Gastroesophageal sphincter (tissue), 4 donors: ENCODE measurements at regions not wholly inside any gene's neighbourhood (a gene's known extent, or its start where the extent isn't known, plus 50 kb on each side); places are given as distances from the start of the nearest gene placed in this dataset.

Experiments used
- ATAC-seq: fragments of 150-250 bp; one replicate; pipeline ENCODE4 v1.9.1; 2016; ENCODE audit warnings: mild to moderate bottlenecking, moderate library complexity
- H3K27ac ChIP-seq, 4 donors: fragments of 200-600 bp; sonication (generic) in 3 of 4; 1 replicate in 3 of 4; 2 replicates in 1 of 4; pipeline ENCODE4 v1.5.1; 2016 to 2019
- H3K27me3 ChIP-seq: fragments of 200-600 bp; sonication (generic); one replicate; pipeline ENCODE4 v1.5.1; 2019
- H3K36me3 ChIP-seq, 2 donors: fragments of 200-600 bp; sonication (generic); one replicate each; pipeline ENCODE4 v1.5.1; 2019; ENCODE audit warnings: control low read depth in 1 of 2
- H3K4me1 ChIP-seq, 3 donors: fragments of 200-600 bp; sonication (generic); 1 replicate in 2 of 3; 2 replicates in 1 of 3; pipeline ENCODE4 v1.5.1; 2016 to 2019; ENCODE audit warnings: control low read depth in 2 of 3
- H3K4me3 ChIP-seq, 2 donors: fragments of 200-600 bp; sonication (generic); one replicate each; pipeline ENCODE4 v1.5.1; 2019; ENCODE audit warnings: mild to moderate bottlenecking in 1 of 2, moderate library complexity in 1 of 2
- H3K9me3 ChIP-seq, 3 donors: fragments of 200-600 bp; sonication (generic); one replicate each; pipeline ENCODE4 v1.5.1; 2017 to 2019; ENCODE audit warnings: control low read depth in 2 of 3
- EP300 ChIP-seq: sonication (generic); formaldehyde crosslinking; IDR thresholded peaks from one replicate; pipeline ENCODE4 v1.6.1; 2017; ENCODE audit warnings: antibody characterized with exemption, mild to moderate bottlenecking
- POLR2A ChIP-seq, 2 donors: fragments of 450-650 bp; IDR thresholded peaks; one replicate each; pipeline ENCODE4 v1.6.1; 2017; ENCODE audit warnings: antibody characterized with exemption in 2 of 2, mild to moderate bottlenecking in 2 of 2, moderate library complexity in 1 of 2
- POLR2AphosphoS5 ChIP-seq: sonication (generic); formaldehyde crosslinking; IDR thresholded peaks from one replicate; pipeline ENCODE4 v1.6.1; 2017; ENCODE audit warnings: antibody characterized with exemption
- WGBS, 2 donors: methylation state at CpG; one replicate each; pipeline ENCODE4 v1.1.5; 2018; ENCODE audit warnings: low coverage in 1 of 2; 5-methylcytosine and 5-hydroxymethylcytosine counted together
- TF ChIP-seq, protein P1 (sequence below), 4 experiments: fragments of 200-600 bp in 2 of 4; fragments of 450-650 bp in 2 of 4; sonication (generic) in 1 of 4; IDR thresholded peaks; one replicate each; pipeline ENCODE4 v1.5.1; 2017 to 2019; ENCODE audit warnings: antibody characterized with exemption in 4 of 4, mild to moderate bottlenecking in 2 of 4, moderate library complexity in 2 of 4

DNA sequence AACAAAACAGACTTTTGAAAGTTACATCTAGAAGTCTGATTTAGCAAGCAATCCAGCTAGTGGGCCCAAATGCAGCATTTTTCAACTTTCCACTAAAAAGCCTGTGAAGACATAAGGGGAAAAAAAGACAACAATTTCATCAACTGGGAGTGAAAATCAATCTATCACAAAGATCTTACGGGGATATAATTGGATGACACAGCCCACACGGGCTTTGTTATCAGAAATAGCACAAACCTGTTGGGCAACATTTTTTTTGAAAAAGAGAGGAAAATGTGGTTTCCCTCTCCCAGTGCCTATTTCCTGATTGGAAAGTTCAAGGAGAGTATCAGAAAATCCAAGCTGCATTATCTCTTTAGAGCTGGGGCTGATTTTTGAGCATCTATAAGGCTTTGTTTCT lies 132.7 kb downstream of the EVA1A start:
- no peak for ATAC-seq
- WGBS, 2 donors, result 49 to 83% methylated on average over 2 of the region's 2 CpGs
- no peaks in the 10 kb centered on the region for H3K36me3 ChIP-seq
- TF ChIP-seq, protein P1, sequence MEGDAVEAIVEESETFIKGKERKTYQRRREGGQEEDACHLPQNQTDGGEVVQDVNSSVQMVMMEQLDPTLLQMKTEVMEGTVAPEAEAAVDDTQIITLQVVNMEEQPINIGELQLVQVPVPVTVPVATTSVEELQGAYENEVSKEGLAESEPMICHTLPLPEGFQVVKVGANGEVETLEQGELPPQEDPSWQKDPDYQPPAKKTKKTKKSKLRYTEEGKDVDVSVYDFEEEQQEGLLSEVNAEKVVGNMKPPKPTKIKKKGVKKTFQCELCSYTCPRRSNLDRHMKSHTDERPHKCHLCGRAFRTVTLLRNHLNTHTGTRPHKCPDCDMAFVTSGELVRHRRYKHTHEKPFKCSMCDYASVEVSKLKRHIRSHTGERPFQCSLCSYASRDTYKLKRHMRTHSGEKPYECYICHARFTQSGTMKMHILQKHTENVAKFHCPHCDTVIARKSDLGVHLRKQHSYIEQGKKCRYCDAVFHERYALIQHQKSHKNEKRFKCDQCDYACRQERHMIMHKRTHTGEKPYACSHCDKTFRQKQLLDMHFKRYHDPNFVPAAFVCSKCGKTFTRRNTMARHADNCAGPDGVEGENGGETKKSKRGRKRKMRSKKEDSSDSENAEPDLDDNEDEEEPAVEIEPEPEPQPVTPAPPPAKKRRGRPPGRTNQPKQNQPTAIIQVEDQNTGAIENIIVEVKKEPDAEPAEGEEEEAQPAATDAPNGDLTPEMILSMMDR (IDR thresholded peaks at IDR 0.05), result no peak
- TF ChIP-seq EP300, result no peak
- TF ChIP-seq POLR2AphosphoS5, result no peak
- no peak for TF ChIP-seq POLR2A (IDR thresholded peaks at IDR 0.05)
- no peaks in the 10 kb centered on the region for H3K4me1 ChIP-seq
- H3K27me3 ChIP-seq, result peaks cover 16% of the 10 kb centered on the region
- H3K9me3 ChIP-seq, result no peaks in the 10 kb centered on the region
- no peak overlapping the region for H3K4me3 ChIP-seq
- H3K27ac ChIP-seq, result no peak overlapping the region

DNA sequence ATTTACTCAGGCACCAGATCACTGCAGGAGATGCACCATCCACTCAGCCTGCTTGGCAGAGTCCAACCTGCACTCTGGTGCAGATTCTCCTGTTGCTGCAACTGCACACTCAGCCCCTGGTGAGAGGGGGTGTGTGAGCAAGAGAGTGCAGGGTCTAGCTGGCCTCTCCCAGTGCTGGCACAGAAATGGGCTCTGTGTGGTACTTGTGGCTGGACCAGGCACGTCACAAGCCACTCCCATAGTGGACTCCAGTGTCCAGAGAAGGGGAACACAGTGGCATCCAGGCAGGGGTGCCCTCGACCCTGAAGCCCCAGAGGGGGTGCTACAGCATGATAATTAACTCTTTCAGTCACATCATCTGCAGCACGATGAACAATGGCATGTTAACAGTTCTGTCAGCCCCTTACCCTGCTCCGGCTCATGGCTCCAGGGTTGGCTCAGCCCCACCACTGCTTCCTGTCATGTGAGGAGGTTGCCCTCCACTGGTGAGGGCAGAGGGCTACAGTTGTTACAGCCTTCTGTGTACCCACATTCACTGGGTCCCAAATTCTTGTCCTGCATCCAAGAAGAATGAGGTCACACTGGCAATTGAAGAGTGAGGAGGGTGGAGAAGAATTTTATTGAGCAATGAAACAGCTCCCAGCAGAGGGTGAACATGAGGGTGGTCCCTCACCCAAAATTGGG lies 135.7 kb downstream of the EVA1A start:
- ATAC-seq, result no peak
- H3K27me3 ChIP-seq, result peaks cover 16% of the 10 kb centered on the region
- no peak overlapping the region for H3K4me3 ChIP-seq
- no peaks in the 10 kb centered on the region for H3K4me1 ChIP-seq
- H3K9me3 ChIP-seq, result no peaks in the 10 kb centered on the region
- TF ChIP-seq EP300 (no peak), POLR2AphosphoS5 (no peak), POLR2A (IDR thresholded peaks at IDR 0.05) (no peak)
- TF ChIP-seq, protein P1 (IDR thresholded peaks at IDR 0.05), result no peak
- H3K36me3 ChIP-seq, result no peaks in the 10 kb centered on the region
- H3K27ac ChIP-seq, result no peak overlapping the region
- WGBS, 2 donors, result no CpG with 5 or more reads among the region's 4 CpGs

DNA sequence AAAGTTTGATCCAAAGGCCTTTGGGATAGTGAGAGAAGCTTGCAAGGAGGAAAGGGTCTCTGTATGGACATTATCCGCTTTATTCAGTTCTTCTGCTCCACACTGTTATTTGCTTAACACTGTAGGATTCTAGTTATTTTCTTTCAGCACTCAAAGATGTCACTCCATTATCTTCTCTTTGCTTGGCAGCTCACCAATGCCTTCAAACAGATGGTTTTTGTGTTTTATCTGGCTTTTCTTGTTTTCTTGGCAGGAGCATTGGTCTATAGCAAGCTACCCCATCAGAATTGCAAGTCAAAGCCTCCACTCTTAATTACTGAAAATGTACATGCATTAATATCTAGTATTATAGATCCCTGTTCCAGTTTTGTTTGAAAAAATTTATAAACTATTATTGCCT lies 138.8 kb downstream of the EVA1A start:
- no peak for ATAC-seq
- H3K27me3 ChIP-seq, result peaks cover 22% of the 10 kb centered on the region
- H3K27ac ChIP-seq, result no peak overlapping the region
- no peaks in the 10 kb centered on the region for H3K4me1 ChIP-seq
- no peaks in the 10 kb centered on the region for H3K36me3 ChIP-seq
- WGBS, 2 donors, result 75 to 100% methylated on average over 1 of the region's 1 CpG
- H3K4me3 ChIP-seq, result no peak overlapping the region
- H3K9me3 ChIP-seq, result no peaks in the 10 kb centered on the region
- TF ChIP-seq POLR2AphosphoS5 (no peak), POLR2A (IDR thresholded peaks at IDR 0.05) (no peak), EP300 (no peak)
- TF ChIP-seq, protein P1 (IDR thresholded peaks at IDR 0.05), result no peak

DNA sequence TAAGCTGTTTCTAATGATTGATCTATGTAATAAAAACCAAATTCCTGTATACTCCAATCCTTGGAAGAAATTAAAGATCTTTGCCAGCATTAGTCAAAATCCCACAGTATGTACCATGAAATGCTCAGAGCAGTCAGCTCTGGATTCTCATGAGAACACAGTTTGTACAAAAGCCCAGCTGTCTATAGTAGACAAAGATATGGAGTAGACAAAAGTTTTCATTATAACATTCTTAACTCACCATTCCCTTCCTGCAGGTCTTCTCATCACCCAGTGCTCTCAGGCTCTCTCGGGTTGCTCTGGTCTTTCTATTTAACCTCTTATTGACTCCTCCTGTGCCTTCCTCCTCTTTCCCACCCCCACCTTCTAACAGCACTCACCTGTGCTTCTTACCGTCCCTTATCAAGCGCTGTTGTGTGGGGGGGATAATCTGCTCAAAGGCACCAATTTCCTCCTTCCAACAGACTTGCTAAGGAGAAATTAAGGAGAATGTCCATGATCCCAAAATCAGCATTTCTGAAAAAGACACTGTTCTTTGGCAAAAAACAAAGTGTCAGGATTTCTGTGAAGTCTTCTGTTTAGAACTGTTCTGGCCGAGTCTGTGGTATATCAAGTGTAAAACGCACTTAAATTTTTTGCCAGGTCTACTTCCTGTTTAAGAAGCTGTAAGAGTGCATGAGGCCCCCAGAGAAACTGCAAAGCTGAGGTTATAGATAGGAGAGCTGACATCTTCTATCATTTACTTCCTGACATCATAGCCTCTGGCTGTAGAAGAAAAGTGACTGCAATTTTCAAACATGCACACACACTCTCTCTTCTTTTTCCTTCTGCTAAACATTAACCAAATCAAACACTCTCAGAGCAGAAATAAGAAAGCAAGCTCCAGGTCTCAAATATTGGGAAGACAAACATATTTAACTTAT lies 144.1 kb downstream of the EVA1A start:
- TF ChIP-seq, protein P1 (IDR thresholded peaks at IDR 0.05), result no peak
- TF ChIP-seq EP300, result no peak
- TF ChIP-seq POLR2AphosphoS5, result no peak
- no peak for TF ChIP-seq POLR2A (IDR thresholded peaks at IDR 0.05)
- WGBS, 2 donors, result 4 to 32% methylated on average over 3 to 5 of the region's 5 CpGs
- no peak overlapping the region for H3K4me3 ChIP-seq

More for the DNA sequence above, 144.1 kb downstream of the EVA1A start:
- no peaks in the 10 kb centered on the region for H3K4me1 ChIP-seq
- H3K27ac ChIP-seq, result no peak overlapping the region
- H3K9me3 ChIP-seq, result no peaks in the 10 kb centered on the region
- H3K36me3 ChIP-seq, result no peaks in the 10 kb centered on the region
- peaks cover 5% of the 10 kb centered on the region for H3K27me3 ChIP-seq
- ATAC-seq, result no peak
